ENCODE measurements at regions not wholly inside any gene's neighbourhood (a gene's known extent, or its start where the extent isn't known, plus 50 kb on each side); places are given as distances from the start of the nearest gene placed in this dataset.

GRCh38 chr6:2534406-2535042 lies 216.2 kb downstream of the MYLK4 start:
- DNase-seq = no peak

GRCh38 chr6:2531426-2532215 lies 219.1 kb downstream of the MYLK4 start:
- DNase-seq = no peak

GRCh38 chr6:2529211-2529719 lies 221.5 kb downstream of the MYLK4 start:
- DNase-seq = no peak

GRCh38 chr6:2528156-2528555 lies 222.6 kb downstream of the MYLK4 start:
- no peak for DNase-seq

GRCh38 chr6:2526766-2527165 lies 224.0 kb downstream of the MYLK4 start:
- no peak for DNase-seq

- no peak for DNase-seq
Measured at GRCh38 chr6:2524090-2524489, 226.6 kb downstream of the MYLK4 start.

- DNase-seq = no peak
Measured at GRCh38 chr6:2523061-2523460, 227.7 kb downstream of the MYLK4 start.

GRCh38 chr6:2522521-2522920 lies 228.2 kb downstream of the MYLK4 start:
- no peak for DNase-seq

GRCh38 chr6:2517855-2518473 lies 232.8 kb downstream of the MYLK4 start:
- DNase-seq = no peak

GRCh38 chr6:2517401-2517800 lies 233.3 kb downstream of the MYLK4 start:
- DNase-seq = no peak

GRCh38 chr6:2516059-2516458 lies 234.7 kb downstream of the MYLK4 start:
- no peak for DNase-seq

GRCh38 chr6:2514965-2515543 lies 235.7 kb downstream of the MYLK4 start:
- no peak for DNase-seq

- DNase-seq = no peak
Measured at GRCh38 chr6:2512802-2513201, 237.9 kb downstream of the MYLK4 start.

- DNase-seq = no peak
Measured at GRCh38 chr6:2510316-2510715, 240.4 kb downstream of the MYLK4 start.

- no peak for DNase-seq
Measured at GRCh38 chr6:2509711-2510110, 241.0 kb downstream of the MYLK4 start.

- DNase-seq = no peak
Measured at GRCh38 chr6:2508071-2508470, 242.7 kb downstream of the MYLK4 start.

- DNase-seq = no peak
Measured at GRCh38 chr6:2507521-2508037, 243.1 kb downstream of the MYLK4 start.

GRCh38 chr6:2507016-2507415 lies 243.7 kb downstream of the MYLK4 start:
- no peak for DNase-seq

GRCh38 chr6:2505624-2506023 lies 245.1 kb downstream of the MYLK4 start:
- no peak for DNase-seq

GRCh38 chr6:2504495-2505064 lies 246.1 kb downstream of the MYLK4 start:
- no peak for DNase-seq

GRCh38 chr6:2503816-2504494 lies 246.8 kb downstream of the MYLK4 start:
- DNase-seq = no peak

- DNase-seq = no peak
Measured at GRCh38 chr6:2502998-2503674, 247.6 kb downstream of the MYLK4 start.

Measured in CD4-positive, alpha-beta T cell treated with Interleukin-4 for 4 hours (primary cell).